GM19193 (cell line): ENCODE measurements at regions not wholly inside any gene's neighbourhood (a gene's known extent, or its start where the extent isn't known, plus 50 kb on each side); places are given as distances from the start of the nearest gene placed in this dataset.

Experiments used
- POLR2A ChIP-seq: IDR thresholded peaks from 4 replicates; pipeline ENCODE4 v1.6.1; 2011; ENCODE audit not compliant: insufficient read depth, insufficient read length; ENCODE audit errors: extremely low read depth

DNA sequence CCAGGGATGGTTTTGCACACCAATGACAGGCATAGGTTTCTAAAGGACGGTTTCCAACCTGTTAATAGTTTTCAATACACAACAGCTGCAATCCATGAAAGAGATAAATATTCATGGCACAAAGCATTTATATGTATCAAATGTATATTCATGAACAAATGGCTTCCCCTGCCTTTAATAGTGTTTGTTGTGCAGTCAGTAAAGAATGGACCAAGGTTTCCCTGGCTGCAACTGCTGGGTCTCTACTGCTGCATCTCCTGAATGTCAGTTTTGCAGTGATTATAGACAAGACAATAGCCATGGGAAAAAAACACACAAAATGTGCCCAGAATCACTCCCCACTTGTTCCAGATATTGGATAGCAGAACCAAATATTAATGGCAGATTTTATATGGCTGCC lies 284.1 kb downstream of the BTG1 start:
- TF ChIP-seq POLR2A = no peak

DNA sequence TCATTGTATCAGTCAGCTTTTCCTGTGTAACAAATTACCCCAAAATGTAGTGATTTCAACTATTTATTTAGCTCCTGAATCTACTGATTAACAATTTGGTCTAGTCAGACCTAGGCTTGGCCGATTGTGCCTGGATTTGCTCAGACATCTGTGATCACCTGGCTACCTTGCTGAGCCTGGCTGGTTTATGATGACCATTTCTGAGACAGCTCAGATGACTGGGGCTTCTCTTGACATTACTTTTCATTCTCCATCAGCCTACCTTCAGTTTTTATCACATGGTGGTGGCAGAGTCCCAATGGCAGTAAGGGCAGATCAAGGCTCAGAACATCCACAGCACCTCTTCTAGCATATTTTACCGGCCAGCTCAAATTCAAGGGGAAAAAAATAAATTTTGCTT lies 286.3 kb downstream of the BTG1 start:
- no peak for TF ChIP-seq POLR2A

DNA sequence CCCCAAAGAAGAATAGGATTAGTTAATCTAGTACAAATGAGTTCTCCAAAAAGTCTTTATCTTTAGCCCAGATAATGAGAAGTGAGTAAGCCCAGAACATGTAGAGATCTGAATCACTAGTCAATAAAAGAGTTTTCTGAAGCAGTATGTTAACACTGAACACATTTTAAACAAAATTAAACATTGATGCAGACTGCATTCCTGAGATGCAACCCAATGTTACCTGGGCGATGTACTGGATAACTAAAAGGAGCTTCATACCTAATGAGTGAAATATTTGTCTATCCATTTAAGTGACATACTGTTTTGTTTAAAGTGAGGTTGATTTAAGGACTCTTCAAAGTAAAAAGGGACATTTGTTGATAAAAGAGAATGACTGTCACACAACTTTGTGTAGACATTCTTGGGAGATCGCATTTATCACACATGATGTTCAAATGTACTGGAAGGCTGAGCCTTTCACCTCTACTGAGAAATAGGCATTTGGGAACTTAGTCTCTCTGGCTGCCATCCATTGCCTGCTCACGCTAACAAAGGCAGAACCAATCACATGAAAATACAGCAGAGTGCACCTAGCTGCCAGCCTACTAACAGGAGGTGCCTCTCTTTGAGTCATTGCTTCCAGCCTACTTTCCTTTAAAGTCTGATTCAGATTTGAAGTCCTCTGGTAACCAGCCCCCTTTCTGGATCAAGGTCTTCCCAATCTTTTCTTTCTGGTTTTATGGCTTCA lies 287.7 kb downstream of the BTG1 start:
- TF ChIP-seq POLR2A = no peak

DNA sequence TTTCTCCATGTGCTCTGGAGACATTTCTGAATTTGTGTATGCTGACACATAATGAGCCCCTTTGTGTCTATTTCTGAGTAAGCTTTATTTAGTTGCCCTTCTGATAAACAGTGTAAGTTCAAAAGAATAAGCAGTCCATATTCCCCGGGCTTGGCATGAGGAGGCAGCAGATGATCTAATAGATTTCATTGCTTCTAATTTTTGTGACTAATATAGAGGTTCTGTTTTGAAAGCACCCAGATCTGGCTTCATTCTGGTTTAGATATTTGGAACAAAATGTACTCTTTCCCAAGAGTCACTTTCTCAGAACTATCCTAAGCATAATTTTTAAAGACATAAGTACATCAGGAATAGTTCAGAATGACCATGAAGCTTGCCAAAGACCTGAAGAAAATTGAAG lies 290.9 kb downstream of the BTG1 start:
- TF ChIP-seq POLR2A = no peak

DNA sequence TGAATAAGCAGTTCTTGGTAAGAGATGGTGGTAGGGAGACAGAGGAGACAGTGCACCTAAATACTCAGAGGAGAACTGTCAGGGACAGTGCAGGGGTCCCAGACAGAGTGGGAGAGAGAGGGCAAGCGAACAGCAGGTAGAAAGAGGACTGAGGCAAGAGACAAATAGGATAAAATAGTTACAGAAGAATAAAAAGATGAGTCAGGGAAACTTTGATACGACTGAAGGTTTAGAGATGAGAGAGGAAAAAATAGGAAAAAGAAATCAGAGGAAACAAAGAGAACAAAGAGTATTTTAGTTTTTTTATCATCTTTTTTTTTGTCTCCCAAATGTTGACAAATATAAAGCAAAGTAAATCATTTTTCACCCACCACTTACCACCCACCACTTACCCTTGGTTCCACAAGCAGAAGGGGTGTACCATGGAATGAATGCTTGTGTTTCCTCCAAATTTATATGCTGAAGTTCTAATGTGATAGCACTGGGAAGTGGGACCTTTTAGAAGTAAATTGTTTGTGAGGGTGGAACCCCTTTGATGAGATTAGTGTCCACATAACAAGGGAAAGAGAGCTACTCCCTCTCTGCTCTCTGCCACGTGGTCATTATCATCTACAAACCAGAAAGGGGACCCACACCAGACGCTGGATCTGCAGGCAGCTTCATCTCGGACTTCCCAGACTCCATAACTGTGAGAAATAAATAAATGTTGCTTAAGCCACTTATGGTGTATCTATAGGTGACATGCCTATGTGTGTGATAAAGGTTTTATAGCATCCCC lies 292.1 kb downstream of the BTG1 start:
- TF ChIP-seq POLR2A = no peak

DNA sequence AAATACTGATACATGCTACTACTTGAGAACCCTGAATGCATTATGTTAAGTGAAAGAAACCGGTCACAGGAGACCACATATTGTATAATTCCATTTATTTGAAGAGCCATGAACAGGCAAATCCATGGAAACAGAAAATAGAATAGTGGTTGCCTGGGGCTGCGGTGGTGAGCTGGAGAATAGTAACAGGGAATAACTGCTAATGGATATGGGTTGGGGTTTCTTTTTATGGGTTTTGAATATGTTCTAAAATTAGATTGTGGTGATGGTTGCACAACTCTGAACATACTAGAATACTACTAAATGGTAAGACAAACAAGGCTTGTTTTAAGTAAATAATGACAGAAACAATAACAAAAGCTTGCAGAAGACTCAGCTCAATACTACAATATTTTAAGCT lies 293.0 kb downstream of the BTG1 start:
- TF ChIP-seq POLR2A = no peak

DNA sequence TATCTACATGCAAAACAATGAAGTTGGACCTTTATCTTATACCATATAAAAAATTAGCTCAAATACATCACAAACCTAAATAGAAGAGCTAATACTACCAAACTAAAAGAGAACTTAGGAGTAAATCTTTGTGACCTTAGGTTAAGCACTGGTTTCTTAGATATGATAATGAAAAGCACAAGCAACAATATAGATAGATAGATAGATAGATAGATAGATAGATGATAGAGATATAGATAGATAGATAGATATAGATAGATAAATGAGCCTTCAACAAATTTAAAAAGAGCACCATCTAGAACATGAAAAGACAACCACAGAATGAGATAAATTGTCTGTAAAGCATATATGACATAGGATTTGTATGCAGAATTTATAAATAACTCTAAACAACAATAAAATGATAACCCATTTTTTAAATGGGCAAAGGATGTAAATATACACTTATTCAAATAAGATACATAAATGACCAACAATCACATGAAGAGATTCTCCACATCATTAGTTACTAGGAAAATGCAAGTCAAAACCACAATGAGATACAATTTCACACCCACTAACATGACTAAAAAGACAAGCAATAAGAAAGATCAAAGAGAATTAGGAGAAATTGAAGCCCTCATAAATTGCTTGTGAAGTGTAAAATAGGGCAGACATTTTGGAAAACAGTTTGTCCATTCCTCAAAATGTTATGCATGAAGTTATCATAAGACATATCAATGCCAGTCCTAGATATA lies 293.7 kb downstream of the BTG1 start:
- no peak for TF ChIP-seq POLR2A

DNA sequence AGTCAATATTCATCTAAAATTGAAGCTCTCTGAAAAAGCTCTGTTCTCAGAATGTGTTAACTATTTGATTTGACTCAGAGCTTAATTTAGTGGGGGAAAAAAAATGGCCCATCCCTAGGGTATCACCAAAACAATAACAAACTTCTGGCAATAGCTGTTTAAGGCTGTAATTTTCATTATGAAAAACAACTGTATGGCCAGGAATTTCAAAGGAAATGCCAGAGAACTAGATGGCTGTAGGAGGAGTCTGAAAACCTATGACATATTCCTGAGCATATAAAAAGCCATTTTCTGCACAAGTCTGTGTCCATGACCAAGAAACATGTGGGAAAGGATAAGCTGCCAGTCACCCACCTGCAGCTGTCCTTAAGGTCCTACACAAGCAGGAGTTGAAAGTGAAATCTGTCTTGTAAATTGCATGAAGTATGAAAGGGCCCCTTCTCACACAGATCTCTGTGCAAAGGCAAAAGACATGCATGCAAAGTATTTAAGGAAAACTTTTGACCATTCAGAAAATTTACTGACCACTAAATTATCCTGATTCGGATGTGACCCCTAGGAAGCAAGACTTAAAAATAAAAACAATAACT lies 299.1 kb downstream of the BTG1 start:
- TF ChIP-seq POLR2A = no peak

DNA sequence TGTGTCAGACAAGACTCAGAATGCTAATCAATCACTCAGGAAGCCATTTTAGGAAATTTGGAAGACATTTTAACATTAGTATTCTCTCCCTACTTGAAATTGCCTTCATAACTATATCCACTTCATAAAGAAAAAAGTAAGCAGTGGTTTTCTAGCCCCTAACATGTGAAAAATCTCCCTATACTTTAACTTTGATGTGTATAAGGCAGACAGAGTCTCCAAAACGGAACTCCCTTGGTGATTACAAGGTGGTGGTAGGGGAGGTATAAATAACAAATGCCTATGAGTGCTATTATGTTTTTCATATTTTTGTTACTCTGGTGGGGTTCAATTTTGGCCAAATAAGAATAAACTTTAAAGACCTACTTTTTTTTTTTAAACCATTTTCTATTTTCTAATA lies 300.3 kb downstream of the BTG1 start:
- TF ChIP-seq POLR2A = no peak

DNA sequence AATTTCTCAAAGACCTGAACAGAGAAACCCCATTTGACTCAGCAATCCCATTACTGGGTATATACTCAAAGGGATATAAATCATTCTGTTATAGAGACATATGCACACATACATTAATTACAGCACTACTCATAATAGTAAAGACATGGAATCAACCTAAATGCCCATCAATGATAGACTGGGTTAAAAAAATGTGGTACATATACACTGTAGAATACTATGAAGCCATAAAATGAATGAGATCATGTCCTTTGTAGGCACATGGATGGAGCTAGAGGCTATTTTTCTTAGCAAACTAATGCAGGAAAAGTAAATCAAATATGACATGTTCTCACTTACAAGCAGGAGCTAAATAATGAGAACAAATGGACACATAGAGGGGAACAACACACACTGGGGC lies 303.8 kb downstream of the BTG1 start:
- TF ChIP-seq POLR2A = no peak

DNA sequence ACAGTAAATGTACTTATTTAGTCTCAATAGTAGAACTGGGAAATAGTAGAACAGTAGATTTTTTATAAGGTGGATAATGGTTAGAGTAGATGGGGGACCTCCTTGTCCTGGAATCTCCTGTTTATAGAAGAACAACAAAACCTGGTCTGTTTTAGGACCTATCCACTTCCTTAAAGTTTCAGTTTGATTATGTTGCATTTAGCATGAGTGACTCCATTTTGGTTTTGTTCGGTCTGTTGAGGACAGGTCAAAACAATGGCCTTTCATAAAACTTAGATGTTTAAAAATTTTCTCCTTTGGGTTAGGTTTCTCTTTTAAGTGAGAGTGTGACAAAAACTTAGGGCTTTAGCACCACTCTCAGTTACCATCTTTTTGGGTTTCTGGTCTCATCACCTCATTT lies 308.9 kb downstream of the BTG1 start:
- TF ChIP-seq POLR2A = no peak

DNA sequence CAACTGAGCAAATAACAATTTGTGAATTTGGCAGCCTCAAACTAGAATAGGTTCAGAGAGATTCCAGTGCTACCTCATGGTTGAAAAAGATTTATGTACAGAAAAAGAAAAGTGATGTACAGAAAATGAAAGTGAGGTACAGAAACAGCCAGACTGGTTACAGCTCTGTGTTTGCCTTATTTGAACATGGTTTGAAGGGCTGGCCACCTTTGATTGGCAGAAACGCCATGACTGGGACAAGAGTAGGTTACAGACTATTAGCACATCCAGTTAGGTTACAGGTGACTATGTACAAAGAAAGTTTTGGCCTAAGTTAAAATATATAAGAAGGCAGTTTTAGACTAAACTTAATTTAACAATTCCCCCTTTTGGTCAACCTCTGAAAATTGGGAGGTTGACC lies 309.4 kb downstream of the BTG1 start:
- TF ChIP-seq POLR2A = no peak

DNA sequence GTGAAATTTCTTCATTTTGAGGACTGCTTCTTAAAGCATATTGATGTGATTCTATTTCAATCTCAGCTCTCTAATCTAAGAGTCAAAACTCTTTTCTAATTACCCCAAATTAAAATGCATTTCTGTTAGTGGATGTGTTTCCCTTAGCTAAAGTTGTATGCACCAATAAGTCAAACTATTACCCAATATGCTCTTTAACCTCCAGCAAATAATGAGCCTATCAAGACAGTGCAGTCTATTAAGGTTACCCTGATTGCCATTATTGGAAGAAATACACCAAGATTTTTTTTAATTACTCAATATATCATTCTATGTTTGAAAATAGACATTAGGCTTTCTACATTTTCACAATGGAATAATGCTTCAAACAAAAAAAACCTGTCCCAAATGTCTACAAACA lies 310.0 kb downstream of the BTG1 start:
- TF ChIP-seq POLR2A = no peak

DNA sequence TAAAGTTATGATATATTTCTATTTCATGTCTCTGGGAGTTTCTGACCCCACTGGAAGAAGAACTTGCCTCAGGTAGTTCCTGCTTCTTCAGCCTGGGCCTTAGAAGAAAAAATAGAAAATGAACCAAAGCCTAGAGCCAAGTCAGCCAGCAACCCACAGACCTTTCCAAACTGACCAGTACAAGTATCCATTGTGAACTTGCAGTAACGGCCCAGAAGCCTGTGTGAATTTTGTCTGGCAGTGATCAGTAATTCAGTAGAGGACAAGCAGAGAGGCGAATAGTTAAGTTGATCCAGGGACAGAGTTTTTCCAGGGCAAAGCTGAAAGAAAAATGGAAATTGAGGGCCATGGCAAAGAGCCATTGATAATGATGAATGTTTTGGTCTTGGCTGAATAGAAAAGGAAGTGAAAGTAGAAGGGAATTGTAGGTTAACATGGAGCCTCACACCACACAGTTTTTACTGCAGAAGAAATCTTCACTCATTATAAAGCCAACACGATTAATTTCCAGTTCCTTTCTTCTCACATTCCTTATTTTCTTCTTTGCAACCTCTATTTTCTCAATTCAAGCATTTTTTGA lies 311.8 kb downstream of the BTG1 start:
- no peak for TF ChIP-seq POLR2A

DNA sequence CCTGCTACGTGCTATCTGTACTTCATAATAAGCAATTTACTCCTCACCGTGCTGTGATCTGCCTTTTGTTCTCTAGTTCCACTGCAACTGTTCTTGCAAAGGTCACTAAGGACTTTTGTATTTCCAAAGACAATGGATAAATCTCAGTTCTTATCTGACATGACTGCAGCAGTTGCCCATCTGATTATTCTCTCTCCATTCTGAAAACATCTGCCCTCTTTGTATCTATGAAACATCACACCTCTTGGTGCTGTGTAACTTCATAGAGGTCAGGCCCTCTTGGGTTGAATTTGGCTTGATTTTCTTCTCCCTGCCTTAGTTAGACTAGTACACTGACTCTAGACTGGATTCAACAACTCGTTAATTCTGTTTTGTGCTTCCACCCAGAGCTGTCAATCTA lies 319.6 kb downstream of the BTG1 start:
- TF ChIP-seq POLR2A = no peak
